GM12891 (cell line): ENCODE measurements at regions not wholly inside any gene's neighbourhood (a gene's known extent, or its start where the extent isn't known, plus 50 kb on each side); places are given as distances from the start of the nearest gene placed in this dataset.

Experiments
- DNase-seq: peaks from one replicate; pipeline ENCODE4 v3.0.0; 2011; ENCODE audit warnings: low spot score; ENCODE audit not compliant: insufficient read length
- FAIRE-seq: peaks from 2 replicates; lab custom pipeline; 2011; peaks lifted over from hg19 to GRCh38; lab: Jason Lieb, UNC
- PAX5 ChIP-seq: IDR thresholded peaks from 2 replicates; pipeline ENCODE4 v1.6.1; 2011; ENCODE audit warnings: low read length, moderate library complexity, mild to moderate bottlenecking; ENCODE audit not compliant: insufficient read depth, severe bottlenecking
- POLR2A ChIP-seq: IDR thresholded peaks from 2 replicates; pipeline ENCODE4 v1.6.1; 2011; ENCODE audit warnings: low read depth, low read length, control low read depth
- POLR2AphosphoS5 ChIP-seq: IDR thresholded peaks from 2 replicates; pipeline ENCODE4 v1.6.1; 2011; ENCODE audit warnings: low read depth, low read length, control low read depth
- POU2F2 ChIP-seq: IDR thresholded peaks from 2 replicates; pipeline ENCODE4 v1.6.1; 2011; ENCODE audit warnings: low read depth, mild to moderate bottlenecking, control low read depth, low read length, moderate library complexity
- SPI1 ChIP-seq: IDR thresholded peaks from 2 replicates; pipeline ENCODE4 v1.6.1; 2011; ENCODE audit warnings: low read depth, low read length, control low read depth
- TAF1 ChIP-seq: IDR thresholded peaks from 2 replicates; pipeline ENCODE4 v1.6.1; 2011; ENCODE audit warnings: low read depth, low read length, control low read depth

GRCh38 chr12:116360579-116361413, 83.3 kb upstream of the MED13L start:
- TF ChIP-seq TAF1, result no peak
- no peak for TF ChIP-seq POLR2A
- TF ChIP-seq POU2F2, result no peak
- no peak for TF ChIP-seq PAX5
- TF ChIP-seq SPI1, result no peak
- TF ChIP-seq POLR2AphosphoS5, result no peak
- no peak for DNase-seq
- FAIRE-seq, result no peak

GRCh38 chr12:116361414-116362223, 84.1 kb upstream of the MED13L start:
- FAIRE-seq (no peak), DNase-seq (no peak)
- TF ChIP-seq SPI1 (no peak), POU2F2 (no peak), PAX5 (no peak), POLR2A (no peak), TAF1 (no peak), POLR2AphosphoS5 (no peak)

GRCh38 chr12:116365114-116365513, 87.6 kb upstream of the MED13L start:
- FAIRE-seq (no peak), DNase-seq (no peak)
- TF ChIP-seq SPI1, result no peak

GRCh38 chr12:116365606-116366455, 88.3 kb upstream of the MED13L start:
- FAIRE-seq (no peak), DNase-seq (no peak)
- TF ChIP-seq SPI1 (no peak), TAF1 (no peak), POLR2AphosphoS5 (no peak), POLR2A (no peak), POU2F2 (no peak), PAX5 (no peak)

GRCh38 chr12:116366456-116366776, 88.9 kb upstream of the MED13L start:
- no peak for FAIRE-seq
- DNase-seq, result no peak
- no peak for TF ChIP-seq TAF1
- TF ChIP-seq POLR2AphosphoS5, result no peak
- TF ChIP-seq SPI1, result no peak
- TF ChIP-seq PAX5, result no peak
- TF ChIP-seq POLR2A, result no peak
- no peak for TF ChIP-seq POU2F2

GRCh38 chr12:116366824-116367223, 89.3 kb upstream of the MED13L start:
- DNase-seq, result no peak
- TF ChIP-seq SPI1 (no peak), PAX5 (no peak)
- FAIRE-seq, result no peak

- DNase-seq (no peak), FAIRE-seq (no peak)
- TF ChIP-seq POLR2A (no peak), SPI1 (no peak), POLR2AphosphoS5 (no peak), TAF1 (no peak), PAX5 (no peak), POU2F2 (no peak)
Observed at GRCh38 chr12:116368196-116369194, 91.0 kb upstream of the MED13L start.

- DNase-seq (no peak), FAIRE-seq (no peak)
- TF ChIP-seq SPI1 (no peak), POLR2A (no peak), PAX5 (no peak), POLR2AphosphoS5 (no peak), TAF1 (no peak), POU2F2 (no peak)
Observed at GRCh38 chr12:116370004-116370404, 92.5 kb upstream of the MED13L start.

GRCh38 chr12:116370886-116371580, 93.5 kb upstream of the MED13L start:
- no peak for FAIRE-seq
- TF ChIP-seq POLR2A (no peak), PAX5 (no peak)
- DNase-seq, result no peak
